ENCODE measurements at regions not wholly inside any gene's neighbourhood (a gene's known extent, or its start where the extent isn't known, plus 50 kb on each side); places are given as distances from the start of the nearest gene placed in this dataset.

DNA sequence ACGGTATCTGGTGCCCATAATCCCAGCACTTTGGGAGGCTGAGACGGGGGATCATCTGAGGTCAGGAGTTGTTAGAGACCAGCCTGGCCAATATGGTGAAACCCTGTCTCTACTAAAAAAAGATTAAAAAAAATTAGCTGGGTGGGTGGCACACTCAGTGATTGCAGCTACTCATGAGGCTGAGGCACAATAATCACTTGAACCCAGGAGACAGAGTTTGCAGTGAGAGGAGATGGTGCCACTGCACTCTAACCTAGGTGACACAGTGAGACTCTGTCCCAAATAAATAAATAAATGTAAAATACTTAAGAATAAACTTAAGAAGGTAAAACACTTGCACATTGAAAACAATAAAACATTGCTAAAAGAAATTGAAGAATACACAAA, 90.4 kb downstream of the ZNF280B start:
- Histone ChIP-seq H3K4me3 (ENCODE audit: low read depth, low read length) (no peak overlapping the region), H3K36me3 (ENCODE audit: control insufficient read depth, insufficient read depth, low read length) (no peaks in the 10 kb centered on the region), H3K27me3 (ENCODE audit: control insufficient read depth, insufficient read depth, low read length) (peaks cover 5% of the 10 kb centered on the region)
- TF ChIP-seq, protein P1, sequence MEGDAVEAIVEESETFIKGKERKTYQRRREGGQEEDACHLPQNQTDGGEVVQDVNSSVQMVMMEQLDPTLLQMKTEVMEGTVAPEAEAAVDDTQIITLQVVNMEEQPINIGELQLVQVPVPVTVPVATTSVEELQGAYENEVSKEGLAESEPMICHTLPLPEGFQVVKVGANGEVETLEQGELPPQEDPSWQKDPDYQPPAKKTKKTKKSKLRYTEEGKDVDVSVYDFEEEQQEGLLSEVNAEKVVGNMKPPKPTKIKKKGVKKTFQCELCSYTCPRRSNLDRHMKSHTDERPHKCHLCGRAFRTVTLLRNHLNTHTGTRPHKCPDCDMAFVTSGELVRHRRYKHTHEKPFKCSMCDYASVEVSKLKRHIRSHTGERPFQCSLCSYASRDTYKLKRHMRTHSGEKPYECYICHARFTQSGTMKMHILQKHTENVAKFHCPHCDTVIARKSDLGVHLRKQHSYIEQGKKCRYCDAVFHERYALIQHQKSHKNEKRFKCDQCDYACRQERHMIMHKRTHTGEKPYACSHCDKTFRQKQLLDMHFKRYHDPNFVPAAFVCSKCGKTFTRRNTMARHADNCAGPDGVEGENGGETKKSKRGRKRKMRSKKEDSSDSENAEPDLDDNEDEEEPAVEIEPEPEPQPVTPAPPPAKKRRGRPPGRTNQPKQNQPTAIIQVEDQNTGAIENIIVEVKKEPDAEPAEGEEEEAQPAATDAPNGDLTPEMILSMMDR (IDR thresholded peaks at IDR 0.05; ENCODE audit: insufficient read depth, low read length, poor library complexity, severe bottlenecking), result no peak
- DNase-seq (ENCODE audit: low read depth), result no peak

DNA sequence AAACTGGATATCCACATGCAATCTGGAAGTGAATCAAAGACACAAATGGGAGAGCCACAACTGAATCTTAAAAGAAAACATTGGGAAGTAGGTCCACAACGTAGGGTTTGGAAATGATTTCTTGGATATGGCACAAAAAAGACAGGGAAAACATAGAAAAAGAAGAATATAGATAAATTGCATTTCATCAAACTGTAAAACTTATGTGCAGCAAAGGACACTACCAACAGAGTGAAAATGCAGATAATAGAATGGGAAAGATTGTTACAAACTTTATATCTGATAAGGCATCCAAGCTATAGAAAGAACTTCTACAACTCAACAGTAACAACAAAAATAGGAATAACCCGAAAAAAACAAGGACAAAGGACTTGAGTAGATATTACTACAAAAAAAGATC, 89.6 kb downstream of the ZNF280B start:
- TF ChIP-seq, protein P1 (IDR thresholded peaks at IDR 0.05; ENCODE audit: insufficient read depth, low read length, poor library complexity, severe bottlenecking), result no peak
- no peak for DNase-seq (ENCODE audit: low read depth)
- Histone ChIP-seq H3K4me3 (ENCODE audit: low read depth, low read length) (no peak overlapping the region), H3K27me3 (ENCODE audit: control insufficient read depth, insufficient read depth, low read length) (peaks cover 5% of the 10 kb centered on the region), H3K36me3 (ENCODE audit: control insufficient read depth, insufficient read depth, low read length) (no peaks in the 10 kb centered on the region)

DNA sequence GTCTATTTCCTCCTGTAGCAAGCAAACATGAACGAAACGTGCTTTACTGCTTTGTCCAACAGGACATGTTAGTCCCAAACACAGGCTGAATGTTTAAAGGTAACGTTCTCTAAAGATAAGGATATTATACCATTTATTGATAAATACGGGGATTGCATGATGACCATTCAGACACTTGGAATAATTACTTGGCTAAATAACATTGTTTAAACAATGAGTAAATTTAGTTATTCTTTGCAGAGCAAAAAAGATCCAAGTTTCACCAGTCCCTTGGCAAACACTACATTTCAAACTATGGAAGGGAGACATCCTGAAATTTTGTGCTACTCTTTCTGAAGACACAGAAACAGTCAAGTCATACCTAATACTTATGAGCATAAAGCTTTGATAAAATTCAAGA, 88.0 kb downstream of the ZNF280B start:
- no peak for DNase-seq (ENCODE audit: low read depth)
- Histone ChIP-seq H3K27me3 (ENCODE audit: control insufficient read depth, insufficient read depth, low read length) (peaks cover 3% of the 10 kb centered on the region), H3K36me3 (ENCODE audit: control insufficient read depth, insufficient read depth, low read length) (no peaks in the 10 kb centered on the region), H3K4me3 (ENCODE audit: low read depth, low read length) (no peak overlapping the region)
- TF ChIP-seq, protein P1 (IDR thresholded peaks at IDR 0.05; ENCODE audit: insufficient read depth, low read length, poor library complexity, severe bottlenecking), result no peak

DNA sequence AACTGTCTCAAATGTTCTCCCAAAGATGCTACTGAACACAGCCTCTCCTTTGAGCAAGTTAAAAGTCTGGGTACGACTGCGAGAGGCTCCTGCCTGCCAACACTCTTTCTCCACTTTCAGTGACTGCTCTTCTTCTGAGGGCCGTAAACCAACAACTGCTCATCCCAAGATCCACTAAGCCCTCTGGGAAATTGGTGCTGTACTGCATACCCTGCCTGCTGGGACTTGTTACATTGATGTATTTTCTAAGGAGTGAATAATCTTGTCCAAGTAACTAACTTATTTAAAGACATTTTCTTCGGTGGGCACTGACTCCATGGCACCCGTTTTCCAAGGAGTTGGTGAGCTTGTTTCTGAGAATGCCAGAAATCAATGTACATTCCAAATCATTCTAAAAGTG, 87.2 kb downstream of the ZNF280B start:
- no peak for DNase-seq (ENCODE audit: low read depth)
- H3K36me3 ChIP-seq (ENCODE audit: control insufficient read depth, insufficient read depth, low read length), result no peaks in the 10 kb centered on the region
- H3K4me3 ChIP-seq (ENCODE audit: low read depth, low read length), result no peak overlapping the region
- H3K27me3 ChIP-seq (ENCODE audit: control insufficient read depth, insufficient read depth, low read length), result peaks cover 2% of the 10 kb centered on the region
- TF ChIP-seq, protein P1 (IDR thresholded peaks at IDR 0.05; ENCODE audit: insufficient read depth, low read length, poor library complexity, severe bottlenecking), result no peak

DNA sequence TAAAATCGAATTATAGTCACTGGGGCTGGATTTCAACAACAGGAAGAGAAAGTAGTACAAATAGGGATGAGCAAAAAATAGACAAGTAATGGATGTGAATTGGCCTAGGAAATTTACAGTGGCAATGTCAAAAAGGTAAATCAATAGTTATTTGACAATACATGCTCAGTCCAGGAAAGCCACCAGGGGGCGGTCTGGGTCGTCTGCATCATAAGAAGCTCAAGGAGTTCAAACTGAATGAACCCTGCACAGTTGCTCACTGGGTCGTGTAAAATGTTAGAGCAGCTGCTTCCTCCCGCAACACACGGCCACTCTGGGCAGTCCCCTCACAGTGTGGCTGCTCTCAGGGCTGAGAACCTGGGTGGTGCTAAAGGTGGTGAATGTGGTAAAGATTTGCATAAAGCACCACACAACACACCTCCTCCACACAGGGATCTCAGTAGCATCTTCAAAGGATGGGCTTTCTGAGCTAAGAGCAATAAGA, 85.9 kb downstream of the ZNF280B start:
- TF ChIP-seq, protein P1 (IDR thresholded peaks at IDR 0.05; ENCODE audit: insufficient read depth, low read length, poor library complexity, severe bottlenecking), result peak; percentile 92
- Histone ChIP-seq H3K4me3 (ENCODE audit: low read depth, low read length) (no peak overlapping the region), H3K36me3 (ENCODE audit: control insufficient read depth, insufficient read depth, low read length) (no peaks in the 10 kb centered on the region), H3K27me3 (ENCODE audit: control insufficient read depth, insufficient read depth, low read length) (peaks cover 2% of the 10 kb centered on the region)
- DNase-seq (ENCODE audit: low read depth), result peak; percentile 45

DNA sequence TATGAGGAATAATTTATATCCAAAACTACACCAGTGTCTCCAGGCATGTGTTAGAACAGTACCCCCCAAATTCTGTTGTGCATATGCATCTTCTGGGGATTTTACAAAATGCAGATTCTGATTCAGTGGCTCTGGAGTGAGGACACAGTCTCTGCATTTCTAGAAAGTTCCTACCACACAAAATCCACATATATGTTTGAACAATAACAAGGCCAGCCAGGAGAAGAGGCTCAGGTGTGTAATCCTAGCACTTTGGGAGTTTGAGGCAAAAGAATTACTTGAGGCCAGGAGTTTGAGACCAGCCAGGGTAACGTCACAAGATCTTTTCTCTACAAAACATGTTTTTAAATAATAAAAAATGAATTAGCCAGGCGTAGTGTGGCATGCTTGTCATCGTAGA, 84.9 kb downstream of the ZNF280B start:
- Histone ChIP-seq H3K36me3 (ENCODE audit: control insufficient read depth, insufficient read depth, low read length) (no peaks in the 10 kb centered on the region), H3K27me3 (ENCODE audit: control insufficient read depth, insufficient read depth, low read length) (peaks cover 4% of the 10 kb centered on the region), H3K4me3 (ENCODE audit: low read depth, low read length) (no peak overlapping the region)
- DNase-seq (ENCODE audit: low read depth), result no peak
- TF ChIP-seq, protein P1 (IDR thresholded peaks at IDR 0.05; ENCODE audit: insufficient read depth, low read length, poor library complexity, severe bottlenecking), result no peak

Data from kidney epithelial cell (primary cell).